ENCODE measurements at regions not wholly inside any gene's neighbourhood (a gene's known extent, or its start where the extent isn't known, plus 50 kb on each side); places are given as distances from the start of the nearest gene placed in this dataset.

DNA sequence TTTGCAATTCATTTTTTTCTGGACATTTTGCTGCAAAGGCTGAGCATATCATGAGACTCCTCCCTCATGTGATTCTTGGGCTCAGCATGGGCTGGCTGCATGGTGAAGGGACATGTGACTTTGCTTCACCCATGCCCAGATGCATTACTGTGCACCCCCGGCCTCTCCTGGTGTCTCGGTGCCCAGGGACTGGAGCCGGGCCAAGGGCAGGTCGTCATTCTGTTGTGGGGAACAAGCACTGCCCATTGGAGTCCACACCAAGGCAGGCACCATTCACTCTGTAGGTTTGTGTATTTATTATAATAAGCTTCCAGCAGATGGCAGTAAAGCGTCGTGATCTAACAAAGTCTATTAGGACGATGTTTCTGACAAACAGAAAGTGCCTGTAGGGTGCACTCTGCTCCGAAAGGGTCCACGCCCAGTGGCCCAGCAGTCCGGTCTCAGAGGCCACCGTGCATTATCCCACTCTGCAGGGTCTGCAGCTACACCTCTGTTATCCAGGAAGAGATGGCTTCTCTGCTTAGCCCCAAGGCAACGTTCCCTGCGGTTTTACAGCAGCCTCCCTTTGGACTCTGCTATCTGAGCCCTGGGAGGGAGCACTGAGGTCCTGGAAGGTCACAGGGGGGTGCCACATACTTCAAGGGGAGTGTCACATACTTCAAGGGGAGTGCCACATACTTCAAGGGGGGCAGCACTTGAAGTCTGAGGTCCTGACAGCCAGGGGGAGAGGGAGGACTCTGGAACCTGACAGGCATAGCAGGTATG, 219.6 kb downstream of the TSN start:
- TF ChIP-seq GATA1 (IDR thresholded peaks at IDR 0.05; ENCODE audit: low read depth, low read length) (no peak), POLR2A (IDR thresholded peaks at IDR 0.05; ENCODE audit: low read length) (no peak)
- DNase-seq, result peak; percentile 81 to 86

DNA sequence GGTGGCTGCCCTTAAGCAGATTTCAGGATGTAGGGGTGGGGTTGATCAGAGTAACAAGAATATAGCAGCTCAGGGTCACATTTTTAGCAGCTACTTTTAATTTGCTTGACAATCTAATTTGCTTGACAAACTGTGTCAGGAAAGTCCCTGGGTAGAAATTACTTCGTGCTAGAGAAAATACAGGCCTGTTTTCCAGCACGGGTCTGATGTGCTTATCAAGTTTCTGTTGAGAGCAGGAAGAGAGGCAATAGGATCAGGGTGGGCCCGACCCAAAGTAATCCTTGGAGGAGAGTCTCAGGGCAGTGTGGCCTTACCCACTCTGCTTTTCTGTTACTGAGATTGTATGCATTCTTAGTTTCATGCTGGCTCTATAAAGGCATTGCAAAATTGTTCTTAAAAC, 221.5 kb downstream of the TSN start:
- no peak for DNase-seq
- TF ChIP-seq POLR2A (IDR thresholded peaks at IDR 0.05; ENCODE audit: low read length) (no peak), GATA1 (IDR thresholded peaks at IDR 0.05; ENCODE audit: low read depth, low read length) (no peak)

DNA sequence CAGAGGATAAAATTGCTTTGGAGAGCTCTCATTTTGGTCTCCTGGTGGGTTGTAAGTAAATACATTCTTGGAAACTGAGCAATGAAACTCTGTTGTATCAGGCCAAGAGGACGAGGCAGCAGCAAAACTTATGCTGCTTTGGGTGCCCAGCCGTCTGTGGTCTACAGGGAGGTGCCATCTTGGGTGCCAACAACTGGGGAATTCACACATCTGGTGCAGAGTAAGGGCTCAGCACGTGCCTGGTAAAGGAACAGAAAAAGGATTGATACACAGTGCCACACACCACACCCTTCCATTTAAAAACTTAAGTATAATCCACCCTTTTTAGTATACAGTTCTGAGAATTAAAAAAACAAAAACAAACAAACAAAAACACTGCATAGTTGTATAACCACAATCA, 221.9 kb downstream of the TSN start:
- TF ChIP-seq POLR2A (IDR thresholded peaks at IDR 0.05; ENCODE audit: low read length) (no peak), GATA1 (IDR thresholded peaks at IDR 0.05; ENCODE audit: low read depth, low read length) (no peak)
- no peak for DNase-seq

DNA sequence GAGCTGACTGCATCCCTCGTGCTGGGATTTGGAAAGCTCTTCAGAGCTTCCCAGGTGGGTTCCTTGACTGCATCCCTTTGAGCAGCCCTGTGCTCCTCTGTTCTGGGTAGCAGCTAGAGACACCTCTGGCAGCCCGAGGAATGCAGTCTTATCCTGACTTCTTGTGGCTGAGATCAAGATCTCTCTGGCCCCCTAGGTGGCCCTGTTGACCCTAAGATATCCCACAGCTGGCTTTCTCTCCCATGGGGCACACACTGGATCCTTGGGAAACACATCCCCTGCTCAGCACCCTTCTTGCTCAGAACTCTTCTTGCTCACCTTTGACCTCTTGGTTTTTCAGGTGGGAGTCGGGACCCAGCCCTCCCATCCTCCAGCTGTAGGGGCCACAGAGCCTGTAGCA, 237.2 kb downstream of the TSN start:
- TF ChIP-seq POLR2A (IDR thresholded peaks at IDR 0.05; ENCODE audit: low read length) (no peak), GATA1 (IDR thresholded peaks at IDR 0.05; ENCODE audit: low read depth, low read length) (no peak)
- no peak for DNase-seq

DNA sequence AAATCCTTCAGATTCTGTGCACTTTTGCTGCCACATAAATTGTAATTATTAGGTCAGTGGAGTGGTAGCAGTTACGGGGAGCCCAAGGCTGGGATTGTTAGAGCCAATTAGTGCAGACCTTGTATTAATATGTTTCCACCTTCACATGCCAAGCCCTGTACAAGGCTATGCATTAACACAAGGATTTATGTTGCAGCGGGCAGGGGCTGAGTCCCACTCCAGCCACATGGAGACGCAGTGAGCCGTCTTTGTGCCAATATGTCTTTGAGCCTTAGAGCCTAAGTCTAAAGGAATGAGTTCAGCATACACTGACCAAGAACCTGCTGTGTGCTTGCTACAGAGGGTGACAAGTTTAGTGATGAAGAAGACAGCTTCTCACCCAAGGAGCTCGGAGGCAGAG, 238.2 kb downstream of the TSN start:
- TF ChIP-seq GATA1 (IDR thresholded peaks at IDR 0.05; ENCODE audit: low read depth, low read length) (no peak), POLR2A (IDR thresholded peaks at IDR 0.05; ENCODE audit: low read length) (no peak)
- DNase-seq, result no peak

DNA sequence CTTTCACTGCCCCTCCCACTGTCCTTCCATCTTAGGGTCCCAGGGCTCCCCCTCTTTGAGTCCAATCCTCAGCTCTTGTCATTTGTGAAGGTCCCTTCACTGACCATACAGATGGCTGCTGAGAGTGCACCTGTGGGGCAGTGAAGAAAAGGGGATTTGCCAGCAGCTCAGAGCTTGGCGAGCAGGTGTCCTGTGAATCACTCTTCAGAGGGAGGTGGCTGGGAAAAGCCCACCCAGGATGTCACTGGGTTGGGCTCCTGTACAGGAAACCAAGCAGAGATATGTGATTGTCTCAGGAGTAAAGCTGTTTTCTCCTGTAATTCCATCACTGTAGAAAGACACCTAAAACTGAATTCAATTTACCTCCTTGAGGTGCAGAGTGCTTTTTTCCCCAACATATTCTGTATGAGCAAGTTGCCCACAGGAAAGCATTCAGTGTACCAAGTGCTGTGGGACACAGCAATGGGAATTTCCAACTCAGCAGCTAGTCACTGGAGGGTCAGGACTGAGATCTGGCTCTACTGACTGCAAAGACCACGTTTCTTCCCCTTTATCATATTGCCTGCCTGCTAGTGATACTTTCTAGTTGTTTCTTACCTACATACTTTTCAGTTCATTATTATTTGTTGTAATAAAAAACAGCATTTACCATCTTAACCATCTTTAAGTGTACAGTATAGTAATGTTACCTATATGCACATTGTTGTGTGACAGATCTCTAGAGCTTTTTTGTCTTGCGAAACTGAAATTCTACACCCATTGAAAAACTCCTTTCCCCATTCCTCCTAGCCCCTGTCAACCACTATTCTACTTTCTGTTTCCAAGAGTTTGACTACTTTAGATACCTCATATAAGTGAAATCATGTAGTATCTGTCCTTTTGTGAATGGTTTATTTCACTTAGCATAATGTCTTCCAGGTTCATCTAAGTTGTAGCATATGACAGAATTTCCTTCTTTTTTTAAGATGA, 239.1 kb downstream of the TSN start:
- no peak for TF ChIP-seq POLR2A (IDR thresholded peaks at IDR 0.05; ENCODE audit: low read length)
- no peak for TF ChIP-seq GATA1 (IDR thresholded peaks at IDR 0.05; ENCODE audit: low read depth, low read length)
- no peak for DNase-seq

DNA sequence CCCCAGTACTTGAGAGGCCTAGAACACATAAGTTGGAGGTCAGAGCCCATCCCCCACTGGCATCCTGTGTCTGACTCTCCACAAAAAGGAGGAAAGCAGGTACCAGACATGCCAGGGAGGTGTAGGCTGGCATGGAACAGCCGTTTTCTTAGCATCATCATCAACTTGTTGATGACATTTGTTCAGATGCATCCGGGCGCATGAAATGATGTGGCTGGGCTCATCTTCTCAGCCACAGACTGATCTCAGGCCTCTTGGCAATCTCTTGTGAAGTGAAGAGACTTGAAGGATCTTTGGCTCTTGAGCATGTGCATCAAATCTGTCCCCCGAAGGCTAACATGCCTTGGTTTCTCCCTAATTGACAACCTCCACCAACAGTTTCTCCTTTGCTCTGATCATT, 243.3 kb downstream of the TSN start:
- DNase-seq, result peak in 1 of 2 experiments; percentile 31
- TF ChIP-seq POLR2A (IDR thresholded peaks at IDR 0.05; ENCODE audit: low read length) (no peak), GATA1 (IDR thresholded peaks at IDR 0.05; ENCODE audit: low read depth, low read length) (no peak)

DNA sequence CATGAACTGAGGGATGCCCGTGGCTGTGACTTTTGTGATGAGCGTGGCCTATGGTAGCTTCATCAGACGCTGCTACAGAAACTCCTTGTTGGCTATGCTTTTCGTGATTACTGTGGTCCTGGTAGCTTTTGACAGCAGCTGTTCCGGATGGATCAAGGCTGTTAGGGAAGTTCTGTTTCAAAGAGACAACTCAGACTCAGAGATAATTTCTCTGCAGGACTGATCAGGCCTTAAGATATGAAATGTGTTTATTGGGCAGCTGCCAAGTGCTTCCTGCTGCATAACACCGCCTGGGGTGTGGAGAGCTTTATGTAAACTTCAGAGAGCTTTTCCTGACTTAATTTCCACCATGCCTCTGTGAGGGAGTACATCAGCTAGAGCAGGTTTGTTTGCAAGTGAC, 243.8 kb downstream of the TSN start:
- TF ChIP-seq GATA1 (IDR thresholded peaks at IDR 0.05; ENCODE audit: low read depth, low read length) (peak; percentile 15), POLR2A (IDR thresholded peaks at IDR 0.05; ENCODE audit: low read length) (no peak)
- DNase-seq, result peak; percentile 61 to 75

DNA sequence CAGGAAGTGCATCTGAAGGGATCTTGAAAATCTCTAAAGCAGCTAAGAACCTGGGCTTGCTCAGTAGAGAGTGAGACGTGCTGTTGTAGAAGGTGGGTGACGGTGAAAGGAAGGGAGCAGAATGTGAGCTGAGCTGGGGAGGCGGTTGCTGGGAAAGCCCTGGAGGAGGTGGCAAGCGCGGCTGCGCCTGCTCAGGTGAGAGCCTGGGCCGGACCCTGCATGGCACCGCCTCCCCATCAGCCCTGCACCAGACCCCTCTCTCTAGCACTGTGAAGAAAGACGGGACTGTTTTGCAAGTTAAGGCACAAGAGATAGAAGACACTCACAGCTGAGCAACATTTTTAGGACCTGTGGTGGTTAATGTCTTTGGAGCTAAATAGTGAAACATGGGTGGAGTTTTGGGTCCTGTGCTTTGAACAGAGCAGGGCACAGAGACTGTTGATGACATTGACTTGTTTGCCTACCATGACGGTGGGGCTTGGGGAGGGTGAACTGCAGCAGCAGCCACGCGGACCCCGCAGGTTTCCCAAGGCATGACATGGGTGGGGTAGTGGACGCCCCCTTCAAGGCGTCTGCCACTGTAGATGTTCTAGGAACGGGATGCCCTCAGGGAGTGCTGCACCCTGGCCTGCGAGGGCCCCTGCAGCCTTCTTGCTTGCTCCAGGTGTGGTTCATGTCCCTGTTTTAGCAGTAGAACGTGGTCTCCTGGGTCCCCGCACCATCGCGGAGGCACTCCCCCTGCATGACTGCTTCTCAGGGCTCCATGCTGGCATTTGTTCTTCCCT, 245.3 kb downstream of the TSN start:
- TF ChIP-seq GATA1 (IDR thresholded peaks at IDR 0.05; ENCODE audit: low read depth, low read length) (no peak), POLR2A (IDR thresholded peaks at IDR 0.05; ENCODE audit: low read length) (no peak)
- no peak for DNase-seq

DNA sequence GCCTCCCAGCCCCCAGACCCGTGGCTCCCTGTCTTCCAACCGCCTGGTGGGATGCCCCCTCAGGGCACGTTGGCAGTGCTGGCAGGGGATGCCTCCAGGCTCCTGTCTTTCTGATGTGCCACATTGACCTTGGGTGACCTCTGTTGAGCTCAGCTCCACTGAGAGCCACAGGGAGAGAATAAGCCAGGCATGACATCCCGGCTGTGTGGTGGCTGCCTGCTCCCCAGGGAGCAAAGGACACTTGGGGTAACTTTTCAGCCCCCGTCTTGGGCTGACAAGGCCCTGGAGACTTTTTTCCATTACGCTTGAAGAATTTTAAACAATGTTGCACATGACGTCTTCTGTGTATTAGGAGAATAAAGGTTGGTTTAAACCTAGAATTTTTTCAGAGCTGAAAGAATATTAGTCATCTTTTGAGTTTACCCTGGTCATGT, 246.0 kb downstream of the TSN start:
- DNase-seq, result no peak
- TF ChIP-seq GATA1 (IDR thresholded peaks at IDR 0.05; ENCODE audit: low read depth, low read length), result no peak
- no peak for TF ChIP-seq POLR2A (IDR thresholded peaks at IDR 0.05; ENCODE audit: low read length)

DNA sequence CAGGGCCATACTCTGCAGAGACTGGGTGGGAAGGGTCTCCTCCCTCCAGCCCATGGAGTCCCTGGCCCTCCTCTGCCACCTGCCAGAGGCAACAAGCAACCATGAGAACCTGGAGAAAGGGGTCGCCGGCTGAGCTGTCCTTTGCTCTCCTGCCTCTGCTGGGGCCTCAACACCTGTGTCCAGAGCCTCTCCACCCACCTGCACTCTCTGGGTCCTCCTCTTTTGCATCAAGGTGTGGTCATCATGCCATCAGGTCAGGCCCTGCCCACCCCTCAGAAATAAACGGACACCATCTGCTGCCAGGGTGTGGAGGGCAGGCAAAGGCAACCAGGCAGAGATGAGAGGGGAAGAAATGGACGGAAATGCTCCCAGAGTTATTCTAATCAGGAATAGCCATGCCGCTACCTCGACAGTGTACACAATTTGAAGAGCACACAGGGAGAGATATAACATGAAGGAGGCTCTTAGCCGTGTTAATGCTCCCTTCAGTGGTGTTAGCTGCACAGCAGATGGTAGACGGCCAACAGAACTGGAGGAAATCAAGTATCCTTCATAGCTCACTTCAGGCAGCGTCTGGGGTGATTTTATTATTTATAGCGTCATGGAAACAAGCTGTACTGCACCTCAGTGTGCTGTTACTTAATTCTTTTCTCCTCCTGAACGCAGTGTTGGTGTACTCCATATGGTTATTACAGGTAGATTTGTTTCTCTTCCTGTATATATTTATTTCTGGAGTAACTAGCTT, 247.9 kb downstream of the TSN start:
- no peak for DNase-seq
- TF ChIP-seq POLR2A (IDR thresholded peaks at IDR 0.05; ENCODE audit: low read length) (no peak), GATA1 (IDR thresholded peaks at IDR 0.05; ENCODE audit: low read depth, low read length) (no peak)

DNA sequence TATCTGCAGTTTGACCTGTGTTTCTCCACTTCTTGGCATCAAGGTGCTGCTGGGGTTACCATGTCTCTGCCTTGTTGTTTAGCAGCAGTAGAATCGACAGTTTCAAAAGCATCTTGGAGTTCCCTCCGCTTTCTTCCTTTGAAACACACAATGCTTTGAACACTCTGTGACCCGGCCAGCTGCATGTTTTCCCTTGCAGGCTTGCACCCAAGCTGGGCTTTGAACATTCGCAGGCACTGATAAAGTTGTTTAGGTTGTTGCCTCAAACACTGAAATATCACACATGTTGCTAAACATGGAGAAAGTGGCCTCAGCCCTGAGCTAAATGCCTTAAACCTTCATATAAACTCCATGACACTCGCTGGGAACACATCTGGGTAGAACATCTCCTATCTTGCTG, 251.7 kb downstream of the TSN start:
- DNase-seq, result no peak

DNA sequence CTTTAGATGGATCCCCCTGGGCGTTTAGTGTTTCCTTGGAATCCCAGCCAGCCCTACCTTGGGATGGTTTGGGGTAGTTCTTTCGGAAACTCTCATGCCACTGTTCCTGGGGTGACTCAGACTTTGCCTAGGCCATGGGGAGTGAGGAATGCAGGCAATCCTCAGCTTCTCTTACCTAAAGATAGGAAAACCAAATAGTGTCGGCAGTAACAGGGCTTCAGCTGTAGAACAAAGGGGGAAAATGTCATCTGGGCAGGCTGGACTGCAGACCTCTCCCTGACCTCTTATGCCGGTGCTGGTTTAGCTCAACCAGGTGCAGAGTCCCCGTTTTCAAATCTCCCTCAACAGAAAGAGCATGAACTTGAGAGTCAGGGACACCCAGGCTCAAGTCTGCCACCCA, 252.1 kb downstream of the TSN start:
- peak in 1 of 2 experiments; percentile 7 for DNase-seq
- TF ChIP-seq GATA1 (IDR thresholded peaks at IDR 0.05; ENCODE audit: low read depth, low read length), result no peak
- no peak for TF ChIP-seq POLR2A (IDR thresholded peaks at IDR 0.05; ENCODE audit: low read length)

More for the DNA sequence above, 251.7 kb downstream of the TSN start:
- no peak for TF ChIP-seq GATA1 (IDR thresholded peaks at IDR 0.05; ENCODE audit: low read depth, low read length)
- no peak for TF ChIP-seq POLR2A (IDR thresholded peaks at IDR 0.05; ENCODE audit: low read length)
